DND-41 (cell line): ENCODE measurements at regions not wholly inside any gene's neighbourhood (a gene's known extent, or its start where the extent isn't known, plus 50 kb on each side); places are given as distances from the start of the nearest gene placed in this dataset.
"Not testable (repeated sequence)": the region's sequence is repeated elsewhere in the genome, so short reads cannot be mapped to it uniquely, and the experiment has no call there.

Experiments used
- ATAC-seq: fragments of 200-7000 bp; cut with Tn5 transposase; 3 replicates; pipeline ENCODE4 v1.9.1; 2021; ENCODE audit warnings: low read depth; ENCODE audit not compliant: insufficient read depth
- DNase-seq: peaks from one replicate; pipeline ENCODE4 v3.0.0-alpha.2; 2020
- H2AFZ ChIP-seq: 2 replicates; pipeline ENCODE4 v1.6.0; 2012; ENCODE audit warnings: low read depth, low read length
- H3K27ac ChIP-seq: 2 replicates; pipeline ENCODE4 v1.5.1; 2012; ENCODE audit warnings: low read length, inconsistent platforms
- H3K27me3 ChIP-seq: fragments of 200-600 bp; sonication (generic); 2 replicates; pipeline ENCODE4 v1.6.0; 2012; ENCODE audit warnings: low read length, mild to moderate bottlenecking, inconsistent platforms; ENCODE audit not compliant: insufficient read depth, poor library complexity
- H3K36me3 ChIP-seq: 2 replicates; pipeline ENCODE4 v1.5.1; 2012; ENCODE audit warnings: low read length, inconsistent platforms; ENCODE audit not compliant: insufficient read depth
- H3K4me1 ChIP-seq: 2 replicates; pipeline ENCODE4 v1.5.1; 2012; ENCODE audit warnings: mild to moderate bottlenecking, low read length; ENCODE audit not compliant: insufficient read depth
- H3K4me2 ChIP-seq: 2 replicates; pipeline ENCODE4 v1.6.0; 2012; ENCODE audit warnings: mild to moderate bottlenecking, moderate library complexity, low read length, inconsistent platforms; ENCODE audit not compliant: insufficient read depth
- H3K4me3 ChIP-seq, 2 experiments: fragments of 200-600 bp in 1 of 2; shearing (Covaris generic) in 1 of 2; 2 replicates each; pipeline ENCODE4 v1.5.1; 2012 to 2016; ENCODE audit warnings: inconsistent platforms in 2 of 2, low read length in 2 of 2, mild to moderate bottlenecking in 2 of 2, low read depth in 1 of 2, moderate library complexity in 1 of 2
- H3K79me2 ChIP-seq: 2 replicates; pipeline ENCODE4 v1.6.0; 2012; ENCODE audit warnings: low read length, inconsistent platforms; ENCODE audit not compliant: insufficient read depth
- H3K9ac ChIP-seq: 2 replicates; pipeline ENCODE4 v1.6.0; 2012; ENCODE audit warnings: low read depth, mild to moderate bottlenecking, inconsistent platforms, low read length, moderate library complexity
- H3K9me3 ChIP-seq: 2 replicates; pipeline ENCODE4 v1.5.1; 2012; ENCODE audit warnings: low read length, moderate library complexity, mild to moderate bottlenecking, inconsistent platforms; ENCODE audit not compliant: insufficient read depth, severe bottlenecking
- H4K20me1 ChIP-seq: 2 replicates; pipeline ENCODE4 v1.6.0; 2012; ENCODE audit warnings: low read length; ENCODE audit not compliant: insufficient read depth
- CTCF ChIP-seq: IDR thresholded peaks from 2 replicates; pipeline ENCODE4 v1.5.1; 2012; ENCODE audit warnings: borderline replicate concordance, low read length, moderate library complexity, mild to moderate bottlenecking; ENCODE audit not compliant: poor library complexity, severe bottlenecking; ENCODE audit errors: extremely low read depth
- EZH2 ChIP-seq: IDR thresholded peaks from 3 replicates; pipeline ENCODE4 v1.6.1; 2012; ENCODE audit warnings: borderline replicate concordance, low read depth, mild to moderate bottlenecking, moderate library complexity, low read length, inconsistent platforms; ENCODE audit not compliant: severe bottlenecking

GRCh38 chr1:201731142-201731541, 97.8 kb upstream of the IPO9 start:
- Histone ChIP-seq H2AFZ (no peak overlapping the region), H3K9me3 (no peaks in the 10 kb centered on the region), H3K9ac (no peak overlapping the region), H3K36me3 (no peaks in the 10 kb centered on the region), H3K27me3 (peaks cover 14% of the 10 kb centered on the region), H4K20me1 (peaks cover 3% of the 10 kb centered on the region), H3K27ac (no peak overlapping the region), H3K4me3 (no peak overlapping the region), H3K4me1 (no peaks in the 10 kb centered on the region), H3K4me2 (no peak overlapping the region), H3K79me2 (no peaks in the 10 kb centered on the region)
- DNase-seq (no peak), ATAC-seq (no peak)
- TF ChIP-seq EZH2: no peak
- no peak for TF ChIP-seq CTCF

GRCh38 chr1:201731592-201731991, 97.4 kb upstream of the IPO9 start:
- peaks cover 3% of the 10 kb centered on the region for H4K20me1 ChIP-seq
- H3K4me1 ChIP-seq: no peaks in the 10 kb centered on the region
- H2AFZ ChIP-seq: no peak overlapping the region
- H3K79me2 ChIP-seq: no peaks in the 10 kb centered on the region
- H3K27ac ChIP-seq: no peak overlapping the region
- peaks cover 14% of the 10 kb centered on the region for H3K27me3 ChIP-seq
- H3K9me3 ChIP-seq: no peaks in the 10 kb centered on the region
- DNase-seq (no peak), ATAC-seq (no peak)
- no peak overlapping the region for H3K9ac ChIP-seq
- TF ChIP-seq EZH2 (no peak), CTCF (no peak)
- no peaks in the 10 kb centered on the region for H3K36me3 ChIP-seq
- no peak overlapping the region for H3K4me2 ChIP-seq
- no peak overlapping the region for H3K4me3 ChIP-seq

GRCh38 chr1:201732351-201732750, 96.6 kb upstream of the IPO9 start:
- H3K27ac ChIP-seq: no peak overlapping the region
- H3K4me3 ChIP-seq: no peak overlapping the region
- H3K9me3 ChIP-seq: no peaks in the 10 kb centered on the region
- no peaks in the 10 kb centered on the region for H3K4me1 ChIP-seq
- no peak overlapping the region for H2AFZ ChIP-seq
- H3K27me3 ChIP-seq: peaks cover 14% of the 10 kb centered on the region
- H3K9ac ChIP-seq: no peak overlapping the region
- H3K79me2 ChIP-seq: no peaks in the 10 kb centered on the region
- TF ChIP-seq CTCF (no peak), EZH2 (no peak)
- no peaks in the 10 kb centered on the region for H3K36me3 ChIP-seq
- DNase-seq (no peak), ATAC-seq (no peak)
- H4K20me1 ChIP-seq: peaks cover 3% of the 10 kb centered on the region
- H3K4me2 ChIP-seq: no peak overlapping the region

- not testable (repeated sequence) for H2AFZ ChIP-seq, DNase-seq, H3K4me1 ChIP-seq, H3K4me2 ChIP-seq, H3K79me2 ChIP-seq, H3K27ac ChIP-seq, H3K4me3 ChIP-seq, H3K9me3 ChIP-seq, H3K36me3 ChIP-seq, ATAC-seq, H4K20me1 ChIP-seq, H3K9ac ChIP-seq
- peaks cover 23% of the 10 kb centered on the region for H3K27me3 ChIP-seq
Observed at GRCh38 chr1:201734221-201734620, 94.7 kb upstream of the IPO9 start.
